GM13976 (cell line): ENCODE measurements at regions not wholly inside any gene's neighbourhood (a gene's known extent, or its start where the extent isn't known, plus 50 kb on each side); places are given as distances from the start of the nearest gene placed in this dataset.

ENCODE experiments used
- DNase-seq: peaks from one replicate; pipeline ENCODE4 v3.0.0; 2012; ENCODE audit warnings: low spot score
- in situ Hi-C: fragments of 300-500 bp; cut with MboI; formaldehyde crosslinking; loops from one replicate; pipeline ENCODE4 v1.12.0; 2022; ENCODE audit warnings: low sequenced_read_pairs, mixed read lengths, inconsistent platforms; ENCODE audit not compliant: unreplicated experiment
- TF ChIP-seq, protein P1 (sequence below): IDR thresholded peaks from 2 replicates; pipeline ENCODE4 v1.5.1; 2012; ENCODE audit warnings: borderline replicate concordance, mild to moderate bottlenecking; ENCODE audit not compliant: insufficient read depth; ENCODE audit errors: extremely low read depth, missing control alignments, control extremely low read depth

DNA sequence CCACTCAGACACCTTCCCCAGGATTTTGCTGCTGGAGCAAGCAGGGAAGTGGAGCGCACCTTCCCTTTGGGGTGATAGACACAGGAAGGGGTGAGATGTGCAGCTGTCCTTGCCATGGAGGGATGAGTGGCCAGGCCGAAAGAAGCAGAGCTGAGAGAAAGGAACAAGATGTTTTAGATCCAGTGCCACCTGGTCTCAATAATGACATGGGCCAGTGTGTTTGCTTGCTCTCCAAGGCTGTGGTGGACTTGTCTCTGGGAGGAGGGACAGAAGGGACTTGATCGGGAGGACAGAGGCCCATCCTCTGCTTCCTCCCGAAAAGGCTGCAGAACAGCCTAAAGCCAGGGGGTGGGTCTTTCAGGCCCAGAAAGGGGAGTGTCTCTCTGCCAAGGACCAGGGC lies 61.7 kb upstream of the CCDC167 start:
- in situ Hi-C loops, result no loop called here
- TF ChIP-seq, protein P1, sequence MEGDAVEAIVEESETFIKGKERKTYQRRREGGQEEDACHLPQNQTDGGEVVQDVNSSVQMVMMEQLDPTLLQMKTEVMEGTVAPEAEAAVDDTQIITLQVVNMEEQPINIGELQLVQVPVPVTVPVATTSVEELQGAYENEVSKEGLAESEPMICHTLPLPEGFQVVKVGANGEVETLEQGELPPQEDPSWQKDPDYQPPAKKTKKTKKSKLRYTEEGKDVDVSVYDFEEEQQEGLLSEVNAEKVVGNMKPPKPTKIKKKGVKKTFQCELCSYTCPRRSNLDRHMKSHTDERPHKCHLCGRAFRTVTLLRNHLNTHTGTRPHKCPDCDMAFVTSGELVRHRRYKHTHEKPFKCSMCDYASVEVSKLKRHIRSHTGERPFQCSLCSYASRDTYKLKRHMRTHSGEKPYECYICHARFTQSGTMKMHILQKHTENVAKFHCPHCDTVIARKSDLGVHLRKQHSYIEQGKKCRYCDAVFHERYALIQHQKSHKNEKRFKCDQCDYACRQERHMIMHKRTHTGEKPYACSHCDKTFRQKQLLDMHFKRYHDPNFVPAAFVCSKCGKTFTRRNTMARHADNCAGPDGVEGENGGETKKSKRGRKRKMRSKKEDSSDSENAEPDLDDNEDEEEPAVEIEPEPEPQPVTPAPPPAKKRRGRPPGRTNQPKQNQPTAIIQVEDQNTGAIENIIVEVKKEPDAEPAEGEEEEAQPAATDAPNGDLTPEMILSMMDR, result no peak
- DNase-seq, result no peak

- in situ Hi-C loops, result no loop called here
- TF ChIP-seq, protein P1, result no peak
- no peak for DNase-seq
Measured at GRCh38 chr6:37560737-37561103, 61.0 kb upstream of the CCDC167 start.

GRCh38 chr6:37559501-37559900 lies 59.8 kb upstream of the CCDC167 start:
- no peak for DNase-seq
- TF ChIP-seq, protein P1, result no peak
- in situ Hi-C loops, result no loop called here

DNA sequence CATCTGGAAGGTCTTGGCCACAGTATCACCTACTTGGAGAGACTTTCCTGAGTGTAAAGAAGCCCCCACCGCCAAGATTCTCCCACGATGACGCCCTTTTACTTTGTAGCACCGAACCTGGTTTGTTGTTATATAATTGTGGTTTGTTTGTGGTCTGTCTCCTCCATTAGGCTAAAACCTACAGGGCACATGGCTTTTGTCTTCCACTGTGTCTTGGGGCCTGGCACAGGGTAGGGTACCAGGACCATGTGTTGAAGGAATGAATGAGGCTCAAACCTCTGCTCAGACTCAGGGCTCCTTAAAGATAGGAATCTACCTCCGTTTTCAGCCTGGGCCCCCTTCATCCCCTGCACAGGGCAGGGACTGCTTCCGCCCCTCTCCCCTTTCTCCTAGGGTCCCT lies 59.4 kb upstream of the CCDC167 start:
- in situ Hi-C loops, result no loop called here
- TF ChIP-seq, protein P1, result no peak
- DNase-seq, result no peak

DNA sequence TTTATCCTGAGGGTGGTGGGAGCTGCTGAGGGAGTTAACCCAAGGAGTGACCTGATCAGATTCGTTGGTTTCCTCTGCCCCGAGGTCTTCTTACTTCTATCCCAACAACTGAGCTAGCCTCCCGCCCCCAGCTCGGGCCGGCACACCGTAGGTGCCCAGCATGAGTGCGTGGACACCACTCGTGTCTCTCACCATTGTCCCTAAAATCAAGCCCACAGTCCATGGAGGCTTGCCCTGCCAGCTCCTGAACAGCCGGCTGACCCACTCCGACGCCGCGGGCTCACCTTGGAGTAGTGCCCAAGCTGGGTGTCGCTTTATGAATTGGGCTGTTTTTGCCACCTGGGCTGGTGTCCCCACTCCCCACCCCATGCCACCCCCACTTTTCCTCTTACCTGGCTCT lies 59.0 kb upstream of the CCDC167 start:
- DNase-seq, result no peak
- TF ChIP-seq, protein P1, result no peak
- in situ Hi-C loops, result no loop called here

- in situ Hi-C loops, result no loop called here
- no peak for DNase-seq
- TF ChIP-seq, protein P1, result no peak
Measured at GRCh38 chr6:37558168-37558567, 58.5 kb upstream of the CCDC167 start.

- in situ Hi-C loops, result no loop called here
- TF ChIP-seq, protein P1, result no peak
- DNase-seq, result no peak
Measured at GRCh38 chr6:37557645-37558114, 58.0 kb upstream of the CCDC167 start.
